ENCODE measurements at regions not wholly inside any gene's neighbourhood (a gene's known extent, or its start where the extent isn't known, plus 50 kb on each side); places are given as distances from the start of the nearest gene placed in this dataset.
"Not testable (repeated sequence)": the region's sequence is repeated elsewhere in the genome, so short reads cannot be mapped to it uniquely, and the experiment has no call there.

- DNase-seq (ENCODE audit: extremely low read depth, low read depth, low spot score), result no peak
Measured at GRCh38 chr5:71903808-71904207, 184.7 kb downstream of the CARTPT start.

- no peak for DNase-seq (ENCODE audit: extremely low read depth, low read depth, low spot score)
Measured at GRCh38 chr5:71904852-71905251, 185.8 kb downstream of the CARTPT start.

- no peak for DNase-seq (ENCODE audit: extremely low read depth, low read depth, low spot score)
Measured at GRCh38 chr5:71905834-71906711, 187.0 kb downstream of the CARTPT start.

- no peak for DNase-seq (ENCODE audit: extremely low read depth, low read depth, low spot score)
Measured at GRCh38 chr5:71907001-71907588, 188.0 kb downstream of the CARTPT start.

GRCh38 chr5:71907608-71908145 is 188.6 kb downstream of the CARTPT start:
- DNase-seq (ENCODE audit: extremely low read depth, low read depth, low spot score), result no peak

- DNase-seq (ENCODE audit: extremely low read depth, low read depth, low spot score), result no peak
Measured at GRCh38 chr5:71910741-71911140, 191.7 kb downstream of the CARTPT start.

GRCh38 chr5:71912021-71912420 is 192.9 kb downstream of the CARTPT start:
- DNase-seq (ENCODE audit: extremely low read depth, low read depth, low spot score), result no peak

GRCh38 chr5:71914281-71914680 is 193.0 kb upstream of the MAP1B start:
- no peak for DNase-seq (ENCODE audit: extremely low read depth, low read depth, low spot score)

GRCh38 chr5:71922584-71923106 is 184.6 kb upstream of the MAP1B start:
- DNase-seq (ENCODE audit: extremely low read depth, low read depth, low spot score), result no peak

GRCh38 chr5:71923755-71924154 is 183.5 kb upstream of the MAP1B start:
- DNase-seq (ENCODE audit: extremely low read depth, low read depth, low spot score), result no peak

GRCh38 chr5:71924325-71924724 is 182.9 kb upstream of the MAP1B start:
- DNase-seq (ENCODE audit: extremely low read depth, low read depth, low spot score), result no peak

- no peak for DNase-seq (ENCODE audit: extremely low read depth, low read depth, low spot score)
Measured at GRCh38 chr5:71924980-71925379, 182.3 kb upstream of the MAP1B start.

- DNase-seq (ENCODE audit: extremely low read depth, low read depth, low spot score), result no peak
Measured at GRCh38 chr5:71925608-71926091, 181.6 kb upstream of the MAP1B start.

GRCh38 chr5:71929003-71929402 is 178.3 kb upstream of the MAP1B start:
- DNase-seq (ENCODE audit: extremely low read depth, low read depth, low spot score), result no peak

GRCh38 chr5:71930554-71930953 is 176.7 kb upstream of the MAP1B start:
- not testable (repeated sequence) for DNase-seq (ENCODE audit: extremely low read depth, low read depth, low spot score)

GRCh38 chr5:71932131-71932654 is 175.1 kb upstream of the MAP1B start:
- no peak for DNase-seq (ENCODE audit: extremely low read depth, low read depth, low spot score)

GRCh38 chr5:71932655-71933338 is 174.5 kb upstream of the MAP1B start:
- DNase-seq (ENCODE audit: extremely low read depth, low read depth, low spot score), result no peak

GRCh38 chr5:71934322-71934721 is 173.0 kb upstream of the MAP1B start:
- DNase-seq (ENCODE audit: extremely low read depth, low read depth, low spot score), result no peak

GRCh38 chr5:71937921-71938698 is 169.2 kb upstream of the MAP1B start:
- no peak for DNase-seq (ENCODE audit: extremely low read depth, low read depth, low spot score)

- DNase-seq (ENCODE audit: extremely low read depth, low read depth, low spot score), result no peak
Measured at GRCh38 chr5:71938895-71939294, 168.4 kb upstream of the MAP1B start.

Data from glomerular endothelial cell (primary cell).